ENCODE measurements at regions not wholly inside any gene's neighbourhood (a gene's known extent, or its start where the extent isn't known, plus 50 kb on each side); places are given as distances from the start of the nearest gene placed in this dataset.
"Not testable (repeated sequence)": the region's sequence is repeated elsewhere in the genome, so short reads cannot be mapped to it uniquely, and the experiment has no call there.

- Histone ChIP-seq H3K36me3 (ENCODE audit: control insufficient read depth, insufficient read depth, low read length) (no peaks in the 10 kb centered on the region), H3K27me3 (ENCODE audit: control insufficient read depth, insufficient read depth, low read length) (no peaks in the 10 kb centered on the region), H3K4me3 (ENCODE audit: low read depth, low read length) (no peak overlapping the region)
- no peak for TF ChIP-seq CTCF (IDR thresholded peaks at IDR 0.05; ENCODE audit: insufficient read depth, low read length, poor library complexity, severe bottlenecking)
- DNase-seq (ENCODE audit: low read depth): no peak
Observed at GRCh38 chr7:89584896-89585295, 569.4 kb upstream of the STEAP1 start.

GRCh38 chr7:89593125-89593524 lies 561.1 kb upstream of the STEAP1 start:
- DNase-seq (ENCODE audit: low read depth): no peak
- H3K27me3 ChIP-seq (ENCODE audit: control insufficient read depth, insufficient read depth, low read length): no peaks in the 10 kb centered on the region
- H3K4me3 ChIP-seq (ENCODE audit: low read depth, low read length): no peak overlapping the region
- H3K36me3 ChIP-seq (ENCODE audit: control insufficient read depth, insufficient read depth, low read length): no peaks in the 10 kb centered on the region
- TF ChIP-seq CTCF (IDR thresholded peaks at IDR 0.05; ENCODE audit: insufficient read depth, low read length, poor library complexity, severe bottlenecking): no peak

GRCh38 chr7:89602984-89603383 lies 551.3 kb upstream of the STEAP1 start:
- H3K27me3 ChIP-seq (ENCODE audit: control insufficient read depth, insufficient read depth, low read length): no peaks in the 10 kb centered on the region
- no peak for TF ChIP-seq CTCF (IDR thresholded peaks at IDR 0.05; ENCODE audit: insufficient read depth, low read length, poor library complexity, severe bottlenecking)
- H3K4me3 ChIP-seq (ENCODE audit: low read depth, low read length): no peak overlapping the region
- H3K36me3 ChIP-seq (ENCODE audit: control insufficient read depth, insufficient read depth, low read length): no peaks in the 10 kb centered on the region
- DNase-seq (ENCODE audit: low read depth): no peak

GRCh38 chr7:89605362-89605761 lies 548.9 kb upstream of the STEAP1 start:
- H3K36me3 ChIP-seq (ENCODE audit: control insufficient read depth, insufficient read depth, low read length): no peaks in the 10 kb centered on the region
- H3K27me3 ChIP-seq (ENCODE audit: control insufficient read depth, insufficient read depth, low read length): no peaks in the 10 kb centered on the region
- TF ChIP-seq CTCF (IDR thresholded peaks at IDR 0.05; ENCODE audit: insufficient read depth, low read length, poor library complexity, severe bottlenecking): no peak
- no peak for DNase-seq (ENCODE audit: low read depth)
- no peak overlapping the region for H3K4me3 ChIP-seq (ENCODE audit: low read depth, low read length)

- Histone ChIP-seq H3K36me3 (ENCODE audit: control insufficient read depth, insufficient read depth, low read length) (no peaks in the 10 kb centered on the region), H3K27me3 (ENCODE audit: control insufficient read depth, insufficient read depth, low read length) (no peaks in the 10 kb centered on the region), H3K4me3 (ENCODE audit: low read depth, low read length) (no peak overlapping the region)
- TF ChIP-seq CTCF (IDR thresholded peaks at IDR 0.05; ENCODE audit: insufficient read depth, low read length, poor library complexity, severe bottlenecking): no peak
- DNase-seq (ENCODE audit: low read depth): no peak
Observed at GRCh38 chr7:89606511-89606910, 547.8 kb upstream of the STEAP1 start.

GRCh38 chr7:89607792-89608191 lies 546.5 kb upstream of the STEAP1 start:
- DNase-seq (ENCODE audit: low read depth): no peak
- H3K4me3 ChIP-seq (ENCODE audit: low read depth, low read length): no peak overlapping the region
- H3K27me3 ChIP-seq (ENCODE audit: control insufficient read depth, insufficient read depth, low read length): no peaks in the 10 kb centered on the region
- no peak for TF ChIP-seq CTCF (IDR thresholded peaks at IDR 0.05; ENCODE audit: insufficient read depth, low read length, poor library complexity, severe bottlenecking)
- H3K36me3 ChIP-seq (ENCODE audit: control insufficient read depth, insufficient read depth, low read length): no peaks in the 10 kb centered on the region

GRCh38 chr7:89616829-89617228 lies 537.4 kb upstream of the STEAP1 start:
- H3K4me3 ChIP-seq (ENCODE audit: low read depth, low read length); H3K27me3 ChIP-seq (ENCODE audit: control insufficient read depth, insufficient read depth, low read length); DNase-seq (ENCODE audit: low read depth); H3K36me3 ChIP-seq (ENCODE audit: control insufficient read depth, insufficient read depth, low read length): not testable (repeated sequence)

All from kidney epithelial cell (primary cell).